CD4-positive, alpha-beta T cell (primary cell): ENCODE measurements at regions not wholly inside any gene's neighbourhood (a gene's known extent, or its start where the extent isn't known, plus 50 kb on each side); places are given as distances from the start of the nearest gene placed in this dataset.

Experiments used
- ATAC-seq: fragments of 200-7000 bp; cut with Tn5 transposase; one replicate; pipeline ENCODE4 v1.10.0; 2022; ENCODE audit warnings: mild to moderate bottlenecking; ENCODE audit not compliant: poor library complexity
- CTCF ChIA-PET: fragments of 350-600 bp; sonication (Branson Sonifier 250); formaldehyde crosslinking; loops from one replicate; lab custom pipeline; 2021; ENCODE audit warnings: antibody characterized with exemption, inconsistent platforms; lab: Charles Lee
- POLR2A ChIA-PET: fragments of 350-600 bp; sonication (Branson Sonifier 250); formaldehyde crosslinking; loops from one replicate; lab custom pipeline; 2021; ENCODE audit warnings: antibody characterized with exemption, inconsistent platforms; lab: Charles Lee
- DNase-seq, 14 experiments: peaks; one replicate each; pipeline ENCODE4 v3.0.0-alpha.2; 2013 to 2020; ENCODE audit warnings: mixed read lengths in 2 of 14
- H3K27ac ChIP-seq, 2 donors: one replicate each; pipeline versions ENCODE4 v1.5.1 to v1.7.0; 2013; ENCODE audit warnings: low read length in 2 of 2, low read depth in 1 of 2, mild to moderate bottlenecking in 1 of 2
- H3K27me3 ChIP-seq, 2 experiments: 1 replicate in 1 of 2; 2 replicates in 1 of 2; pipeline versions ENCODE4 v1.6.1 to v1.7.0; 2013; ENCODE audit warnings: low read length in 2 of 2, control low read depth in 1 of 2, mild to moderate bottlenecking in 1 of 2, moderate library complexity in 1 of 2; ENCODE audit not compliant: insufficient read depth in 2 of 2, control insufficient read depth in 1 of 2
- H3K36me3 ChIP-seq: one replicate; pipeline ENCODE4 v1.6.1; 2013; ENCODE audit warnings: low read length, control low read depth; ENCODE audit not compliant: insufficient read depth
- H3K4me1 ChIP-seq: one replicate; pipeline ENCODE4 v1.6.1; 2013; ENCODE audit warnings: low read length, control low read depth; ENCODE audit not compliant: insufficient read depth
- H3K4me3 ChIP-seq: one replicate; pipeline ENCODE4 v1.5.1; 2013; ENCODE audit warnings: mild to moderate bottlenecking, low read length, moderate library complexity
- H3K9me3 ChIP-seq, 2 experiments: 1 replicate in 1 of 2; 2 replicates in 1 of 2; pipeline versions ENCODE4 v1.6.1 to v1.7.0; 2013; ENCODE audit warnings: low read length in 2 of 2, mild to moderate bottlenecking in 2 of 2, control low read depth in 1 of 2, moderate library complexity in 1 of 2; ENCODE audit not compliant: control insufficient read depth in 1 of 2, insufficient read depth in 1 of 2
- H3K27ac Mint-ChIP-seq: one replicate; pipeline ENCODE4 v1.8.0; 2020; ENCODE audit warnings: mixed read lengths
- H3K27me3 Mint-ChIP-seq: one replicate; pipeline ENCODE4 v1.8.0; 2021; ENCODE audit warnings: mixed read lengths
- H3K36me3 Mint-ChIP-seq: one replicate; pipeline ENCODE4 v1.8.0; 2021; ENCODE audit warnings: low read depth, mixed read lengths
- H3K4me1 Mint-ChIP-seq: one replicate; pipeline ENCODE4 v1.8.0; 2021; ENCODE audit warnings: low read depth, mixed read lengths
- H3K4me3 Mint-ChIP-seq: one replicate; pipeline ENCODE4 v1.8.0; 2020; ENCODE audit warnings: mild to moderate bottlenecking, mixed read lengths
- H3K9me3 Mint-ChIP-seq: one replicate; pipeline ENCODE4 v1.8.0; 2020; ENCODE audit warnings: mixed read lengths
- CTCF ChIP-seq: fragments of 200-600 bp; IDR thresholded peaks from one replicate; pipeline ENCODE4 v1.8.0; 2022; ENCODE audit warnings: antibody characterized with exemption, mild to moderate bottlenecking
- intact Hi-C, 2 experiments: fragments of 100-400 bp; cut with DNase I in 1 of 2; cut with micrococcal nuclease in 1 of 2; formaldehyde crosslinking; loops; one replicate each; pipeline versions ENCODE4 v1.15.1 to v1.9.0; 2023 to 2025; cut with DNase I, micrococcal nuclease

DNA sequence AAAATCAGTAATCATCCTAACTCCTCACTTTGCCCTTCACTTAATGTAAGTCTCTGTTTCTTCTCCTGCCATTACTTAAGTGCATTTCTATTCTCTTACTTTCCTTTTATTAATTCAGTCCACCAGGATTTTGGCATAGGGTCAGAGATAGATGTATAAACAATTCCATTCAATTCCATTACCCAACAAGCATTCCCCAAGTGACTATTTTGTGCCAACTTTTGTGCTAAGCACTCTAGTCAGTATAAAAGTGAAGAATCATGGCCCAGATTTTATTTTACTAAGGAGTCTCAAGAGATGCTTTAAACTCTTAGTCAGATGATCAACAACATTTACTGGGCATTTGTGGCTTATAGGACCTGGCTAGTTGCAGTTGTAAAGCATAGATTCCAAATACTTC, 159.3 kb downstream of the DMAC1 start:
- H3K27ac ChIP-seq = no peak overlapping the region
- no peak overlapping the region for H3K4me3 Mint-ChIP-seq
- H3K9me3 Mint-ChIP-seq = no peaks in the 10 kb centered on the region
- ChIA-PET CTCF (no interaction called here), POLR2A (no interaction called here)
- no peak for ATAC-seq
- H3K36me3 Mint-ChIP-seq = no peaks in the 10 kb centered on the region
- H3K27me3 ChIP-seq = no peaks in the 10 kb centered on the region
- no peak overlapping the region for H3K27ac Mint-ChIP-seq
- intact Hi-C loops = no loop called here
- H3K9me3 ChIP-seq = peaks cover 0 to 5% of the 10 kb centered on the region in 2 experiments
- H3K4me1 ChIP-seq = no peaks in the 10 kb centered on the region
- no peak for TF ChIP-seq CTCF
- DNase-seq = no peak
- no peaks in the 10 kb centered on the region for H3K27me3 Mint-ChIP-seq
- peaks cover 13% of the 10 kb centered on the region for H3K4me1 Mint-ChIP-seq
- no peak overlapping the region for H3K4me3 ChIP-seq
- H3K36me3 ChIP-seq = no peaks in the 10 kb centered on the region

DNA sequence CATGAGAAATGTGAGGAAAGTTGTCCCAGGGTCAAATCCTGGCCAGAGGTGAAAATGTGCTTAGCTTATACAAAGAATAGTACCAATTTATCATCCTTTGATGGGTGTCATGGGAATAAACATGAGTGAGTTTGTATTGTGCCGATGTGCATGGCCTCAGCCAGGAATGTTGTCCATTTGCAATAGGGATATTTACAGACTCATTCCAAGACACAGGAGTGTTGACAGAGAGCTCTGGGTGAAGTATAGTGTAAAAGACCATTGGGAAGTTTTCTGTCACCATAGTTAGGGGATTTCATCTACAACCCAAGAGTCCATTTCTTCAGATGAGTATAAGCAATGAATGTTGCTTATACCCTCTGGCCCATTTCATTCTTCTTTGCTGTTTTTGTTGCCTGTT, 160.1 kb downstream of the DMAC1 start:
- Mint-ChIP-seq H3K4me1 (peaks cover 13% of the 10 kb centered on the region), H3K36me3 (no peaks in the 10 kb centered on the region), H3K9me3 (no peaks in the 10 kb centered on the region), H3K27ac (no peak overlapping the region), H3K27me3 (no peaks in the 10 kb centered on the region), H3K4me3 (no peak overlapping the region)
- Histone ChIP-seq H3K9me3 (no peaks in the 10 kb centered on the region), H3K27me3 (no peaks in the 10 kb centered on the region), H3K27ac (no peak overlapping the region), H3K4me1 (no peaks in the 10 kb centered on the region), H3K4me3 (no peak overlapping the region), H3K36me3 (no peaks in the 10 kb centered on the region)
- CTCF ChIA-PET = no interaction called here
- ATAC-seq (no peak), DNase-seq (no peak)
- intact Hi-C loops = no loop called here
- POLR2A ChIA-PET = no interaction called here
- TF ChIP-seq CTCF = no peak

GRCh38 chr9:7636838-7637467, 162.6 kb downstream of the DMAC1 start:
- no peak overlapping the region for H3K4me3 ChIP-seq
- ATAC-seq (no peak), DNase-seq (no peak)
- H3K36me3 ChIP-seq = no peaks in the 10 kb centered on the region
- ChIA-PET POLR2A (no interaction called here), CTCF (no interaction called here)
- Mint-ChIP-seq H3K4me1 (peaks cover 13% of the 10 kb centered on the region), H3K27me3 (no peaks in the 10 kb centered on the region), H3K9me3 (no peaks in the 10 kb centered on the region), H3K4me3 (no peak overlapping the region), H3K27ac (no peak overlapping the region), H3K36me3 (no peaks in the 10 kb centered on the region)
- no peaks in the 10 kb centered on the region for H3K9me3 ChIP-seq
- intact Hi-C loops = no loop called here
- H3K27ac ChIP-seq = no peak overlapping the region
- H3K4me1 ChIP-seq = no peaks in the 10 kb centered on the region
- no peak for TF ChIP-seq CTCF
- no peaks in the 10 kb centered on the region for H3K27me3 ChIP-seq
